SK-MEL-5 (cell line): ENCODE measurements at regions not wholly inside any gene's neighbourhood (a gene's known extent, or its start where the extent isn't known, plus 50 kb on each side); places are given as distances from the start of the nearest gene placed in this dataset.
A peak's percentile ranks its signal among the peaks of the same experiment; 100 is the strongest.

Experiments
- DNase-seq: peaks from one replicate; pipeline ENCODE4 v3.0.0-alpha.2; 2016; ENCODE audit warnings: low read depth, low spot score
- in situ Hi-C: cut with HindIII; loops from 2 replicates; pipeline ENCODE4 v1.10.0; 2016; ENCODE audit warnings: low sequenced_read_pairs, high pct_unique_total_duplicates, low pct_unique_long_range_greater_than_20kb

GRCh38 chr2:53549497-53549896 is 218.1 kb upstream of the CHAC2 start:
- in situ Hi-C loops, result no loop called here
- DNase-seq, result no peak

- no peak for DNase-seq
- in situ Hi-C loops, result no loop called here
Observed at GRCh38 chr2:53545604-53546003, 222.0 kb upstream of the CHAC2 start.

GRCh38 chr2:53544871-53545558 is 222.6 kb upstream of the CHAC2 start:
- DNase-seq, result no peak
- in situ Hi-C loops, result no loop called here

- DNase-seq, result no peak
- in situ Hi-C loops, result no loop called here
Observed at GRCh38 chr2:53543083-53543482, 224.5 kb upstream of the CHAC2 start.

- DNase-seq, result no peak
- in situ Hi-C loops, result no loop called here
Observed at GRCh38 chr2:53536583-53537361, 230.8 kb upstream of the CHAC2 start.

- DNase-seq, result no peak
- in situ Hi-C loops, result no loop called here
Observed at GRCh38 chr2:53535234-53535840, 232.3 kb upstream of the CHAC2 start.

- no peak for DNase-seq
- in situ Hi-C loops, result no loop called here
Observed at GRCh38 chr2:53530126-53530525, 237.5 kb upstream of the CHAC2 start.

GRCh38 chr2:53527056-53527455 is 240.5 kb upstream of the CHAC2 start:
- DNase-seq, result no peak
- in situ Hi-C loops, result no loop called here

- DNase-seq, result peak; percentile 65
- in situ Hi-C loops, result no loop called here
Observed at GRCh38 chr2:53519918-53520841, 247.4 kb upstream of the CHAC2 start.

GRCh38 chr2:53517406-53517805 is 250.2 kb upstream of the CHAC2 start:
- no peak for DNase-seq
- in situ Hi-C loops, result no loop called here

GRCh38 chr2:53516650-53517049 is 251.0 kb upstream of the CHAC2 start:
- no peak for DNase-seq
- in situ Hi-C loops, result no loop called here

- in situ Hi-C loops, result no loop called here
- DNase-seq, result no peak
Observed at GRCh38 chr2:53515435-53516332, 251.9 kb upstream of the CHAC2 start.

- DNase-seq, result no peak
- in situ Hi-C loops, result no loop called here
Observed at GRCh38 chr2:53513167-53513666, 254.4 kb upstream of the CHAC2 start.

- DNase-seq, result no peak
- in situ Hi-C loops, result no loop called here
Observed at GRCh38 chr2:53512071-53512826, 255.4 kb upstream of the CHAC2 start.

GRCh38 chr2:53511549-53511948 is 256.1 kb upstream of the CHAC2 start:
- in situ Hi-C loops, result no loop called here
- no peak for DNase-seq

GRCh38 chr2:53510401-53510800 is 257.2 kb upstream of the CHAC2 start:
- in situ Hi-C loops, result no loop called here
- no peak for DNase-seq
